ENCODE measurements at regions not wholly inside any gene's neighbourhood (a gene's known extent, or its start where the extent isn't known, plus 50 kb on each side); places are given as distances from the start of the nearest gene placed in this dataset.

- TF ChIP-seq, protein P1, sequence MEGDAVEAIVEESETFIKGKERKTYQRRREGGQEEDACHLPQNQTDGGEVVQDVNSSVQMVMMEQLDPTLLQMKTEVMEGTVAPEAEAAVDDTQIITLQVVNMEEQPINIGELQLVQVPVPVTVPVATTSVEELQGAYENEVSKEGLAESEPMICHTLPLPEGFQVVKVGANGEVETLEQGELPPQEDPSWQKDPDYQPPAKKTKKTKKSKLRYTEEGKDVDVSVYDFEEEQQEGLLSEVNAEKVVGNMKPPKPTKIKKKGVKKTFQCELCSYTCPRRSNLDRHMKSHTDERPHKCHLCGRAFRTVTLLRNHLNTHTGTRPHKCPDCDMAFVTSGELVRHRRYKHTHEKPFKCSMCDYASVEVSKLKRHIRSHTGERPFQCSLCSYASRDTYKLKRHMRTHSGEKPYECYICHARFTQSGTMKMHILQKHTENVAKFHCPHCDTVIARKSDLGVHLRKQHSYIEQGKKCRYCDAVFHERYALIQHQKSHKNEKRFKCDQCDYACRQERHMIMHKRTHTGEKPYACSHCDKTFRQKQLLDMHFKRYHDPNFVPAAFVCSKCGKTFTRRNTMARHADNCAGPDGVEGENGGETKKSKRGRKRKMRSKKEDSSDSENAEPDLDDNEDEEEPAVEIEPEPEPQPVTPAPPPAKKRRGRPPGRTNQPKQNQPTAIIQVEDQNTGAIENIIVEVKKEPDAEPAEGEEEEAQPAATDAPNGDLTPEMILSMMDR (conservative IDR thresholded peaks at IDR 0.05) = no peak
- TF ChIP-seq EZH2 (IDR thresholded peaks at IDR 0.05; ENCODE audit: low read depth) = no peak
These were observed 191.7 kb downstream of the TFEC start for GRCh38 chr7:115838829-115839228.

All from PC-9 (cell line).